Gastrocnemius medialis (tissue), 4 donors: ENCODE measurements at regions not wholly inside any gene's neighbourhood (a gene's known extent, or its start where the extent isn't known, plus 50 kb on each side); places are given as distances from the start of the nearest gene placed in this dataset.

Experiments
- ATAC-seq, 2 donors: fragments of 150-250 bp; one replicate each; pipeline ENCODE4 v1.9.1; 2016
- DNase-seq, 2 donors: peaks; one replicate each; pipeline ENCODE4 v3.0.0-alpha.2; 2019
- H3K27ac ChIP-seq, 4 donors: fragments of 200-600 bp; sonication (generic); 1 replicate in 1 of 4; 2 replicates in 3 of 4; pipeline ENCODE4 v1.5.1; 2016 to 2018; ENCODE audit warnings: mild to moderate bottlenecking in 2 of 4, moderate library complexity in 1 of 4
- H3K27me3 ChIP-seq, 3 donors: fragments of 200-600 bp; sonication (generic) in 2 of 3; 1 replicate in 1 of 3; 2 replicates in 2 of 3; pipeline versions ENCODE4 v1.5.1 to v1.6.0; 2016 to 2019; ENCODE audit warnings: mild to moderate bottlenecking in 1 of 3, moderate library complexity in 1 of 3
- H3K36me3 ChIP-seq, 2 donors: fragments of 200-600 bp; sonication (generic) in 1 of 2; one replicate each; pipeline ENCODE4 v1.5.1; 2017 to 2018
- H3K4me1 ChIP-seq, 2 donors: fragments of 200-600 bp; sonication (generic) in 1 of 2; one replicate each; pipeline ENCODE4 v1.5.1; 2016 to 2017; ENCODE audit warnings: mild to moderate bottlenecking in 2 of 2
- H3K4me3 ChIP-seq, 4 donors: fragments of 200-600 bp; sonication (generic) in 3 of 4; 1 replicate in 1 of 4; 2 replicates in 3 of 4; pipeline ENCODE4 v1.5.1; 2016 to 2019; ENCODE audit warnings: mild to moderate bottlenecking in 2 of 4
- H3K9me3 ChIP-seq, 3 donors: fragments of 200-600 bp; sonication (generic) in 2 of 3; 1 replicate in 1 of 3; 2 replicates in 2 of 3; pipeline ENCODE4 v1.5.1; 2016 to 2019
- CTCF ChIP-seq, 5 experiments: fragments of 450-650 bp in 3 of 5; fragments of 200-600 bp in 2 of 5; sonication (generic) in 2 of 5; IDR thresholded peaks in 4 of 5; conservative IDR thresholded peaks in 1 of 5; 1 replicate in 4 of 5; 2 replicates in 1 of 5; pipeline ENCODE4 v1.5.1; 2016 to 2019; ENCODE audit warnings: antibody characterized with exemption in 5 of 5, mild to moderate bottlenecking in 3 of 5, moderate library complexity in 3 of 5
- POLR2A ChIP-seq, 2 donors: fragments of 450-650 bp; IDR thresholded peaks; one replicate each; pipeline ENCODE4 v1.6.1; 2017; ENCODE audit warnings: antibody characterized with exemption in 2 of 2, mild to moderate bottlenecking in 2 of 2, moderate library complexity in 2 of 2
- in situ Hi-C, 4 donors: fragments of 200-750 bp; cut with MboI; loops; one replicate each; pipeline versions ENCODE4 v1.15.0 to v1.8.0; 2017; ENCODE audit warnings: low sequenced_read_pairs in 4 of 4
- intact Hi-C: fragments of 100-400 bp; cut with DNase I; formaldehyde crosslinking; loops from one replicate; pipeline ENCODE4 v1.15.1; 2023; ENCODE audit warnings: low total_unique reads

DNA sequence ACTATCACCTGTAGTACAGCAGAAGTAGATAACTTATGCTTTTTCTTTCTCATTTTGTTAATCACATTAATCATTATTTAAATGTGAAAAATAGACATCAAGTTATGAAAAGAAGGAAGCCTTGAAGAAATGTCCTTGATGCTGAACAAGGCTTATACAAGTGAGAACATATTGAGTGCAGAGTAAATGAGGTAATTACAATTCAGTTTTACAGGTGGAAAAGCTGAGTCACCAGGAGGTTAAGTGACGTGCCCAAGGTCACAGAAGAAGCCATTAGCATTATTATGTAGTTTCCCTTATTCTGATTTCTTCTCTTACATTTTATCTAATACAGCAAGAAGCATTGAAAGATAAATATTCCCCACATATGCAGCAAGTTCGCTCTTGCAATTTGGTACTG, 998.5 kb upstream of the CDH6 start:
- ATAC-seq (no peak), DNase-seq (no peak)
- H3K27ac ChIP-seq: no peak overlapping the region
- H3K4me1 ChIP-seq: no peaks in the 10 kb centered on the region
- TF ChIP-seq CTCF (IDR thresholded peaks at IDR 0.05 in 4 of 5, conservative IDR thresholded peaks at IDR 0.05 in 1 of 5): no peak
- no peak for TF ChIP-seq POLR2A (IDR thresholded peaks at IDR 0.05)
- intact Hi-C loops (no loop called here), in situ Hi-C loops (no loop called here)
- H3K36me3 ChIP-seq: no peaks in the 10 kb centered on the region
- H3K27me3 ChIP-seq: no peaks in the 10 kb centered on the region
- no peaks in the 10 kb centered on the region for H3K9me3 ChIP-seq
- no peak overlapping the region for H3K4me3 ChIP-seq

DNA sequence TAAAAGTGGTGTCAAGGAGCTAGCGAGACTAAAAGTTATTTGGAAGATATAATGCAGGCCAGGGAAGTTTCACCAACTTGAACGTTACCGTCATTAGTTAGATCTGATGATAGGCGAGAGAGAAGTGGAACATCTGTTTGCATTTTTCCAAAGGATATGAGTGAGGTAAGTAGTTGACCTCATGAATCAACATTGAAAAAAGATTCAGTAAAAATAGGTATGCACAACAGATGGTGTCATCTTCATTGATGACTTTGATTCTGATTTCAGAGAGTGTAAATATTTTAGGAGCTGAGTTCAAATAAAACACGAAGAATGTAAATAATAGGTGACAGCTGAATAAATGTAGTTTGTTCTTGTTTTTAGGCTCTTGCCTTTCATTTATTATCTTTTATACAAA, 998.9 kb upstream of the CDH6 start:
- Histone ChIP-seq H3K4me1 (no peaks in the 10 kb centered on the region), H3K27ac (no peak overlapping the region), H3K27me3 (no peaks in the 10 kb centered on the region), H3K4me3 (no peak overlapping the region), H3K36me3 (no peaks in the 10 kb centered on the region), H3K9me3 (no peaks in the 10 kb centered on the region)
- intact Hi-C loops: no loop called here
- in situ Hi-C loops: no loop called here
- no peak for TF ChIP-seq CTCF (IDR thresholded peaks at IDR 0.05 in 4 of 5, conservative IDR thresholded peaks at IDR 0.05 in 1 of 5)
- TF ChIP-seq POLR2A (IDR thresholded peaks at IDR 0.05): no peak
- no peak for ATAC-seq
- DNase-seq: no peak

- intact Hi-C loops (no loop called here), in situ Hi-C loops (no loop called here)
- Histone ChIP-seq H3K27me3 (no peaks in the 10 kb centered on the region), H3K4me1 (no peaks in the 10 kb centered on the region), H3K36me3 (no peaks in the 10 kb centered on the region), H3K27ac (no peak overlapping the region), H3K9me3 (no peaks in the 10 kb centered on the region), H3K4me3 (no peak overlapping the region)
- no peak for DNase-seq
- ATAC-seq: no peak
- TF ChIP-seq POLR2A (IDR thresholded peaks at IDR 0.05) (no peak), CTCF (IDR thresholded peaks at IDR 0.05 in 4 of 5, conservative IDR thresholded peaks at IDR 0.05 in 1 of 5) (no peak)
Measured at GRCh38 chr5:30183795-30184194, 1009.7 kb upstream of the CDH6 start.

DNA sequence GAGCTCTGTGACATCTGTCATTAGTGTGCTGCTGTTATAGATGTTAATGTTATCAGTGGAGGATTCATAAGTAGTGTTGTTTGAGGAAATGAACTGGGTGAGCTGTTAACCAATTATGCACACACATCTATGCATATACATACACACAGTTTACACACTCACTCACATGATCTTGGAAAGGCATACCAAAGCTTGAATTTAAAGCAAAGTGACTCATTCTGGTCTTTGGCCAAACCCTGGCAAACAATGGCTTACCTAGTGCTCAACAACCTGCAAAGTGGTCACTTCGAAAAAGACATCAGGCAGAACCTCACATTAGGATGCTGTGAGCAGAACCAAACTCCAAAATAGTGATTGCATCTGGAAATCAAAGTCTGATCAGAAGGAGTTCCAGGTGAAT, 1037.3 kb upstream of the CDH6 start:
- TF ChIP-seq POLR2A (IDR thresholded peaks at IDR 0.05) (no peak), CTCF (IDR thresholded peaks at IDR 0.05 in 4 of 5, conservative IDR thresholded peaks at IDR 0.05 in 1 of 5) (no peak)

DNA sequence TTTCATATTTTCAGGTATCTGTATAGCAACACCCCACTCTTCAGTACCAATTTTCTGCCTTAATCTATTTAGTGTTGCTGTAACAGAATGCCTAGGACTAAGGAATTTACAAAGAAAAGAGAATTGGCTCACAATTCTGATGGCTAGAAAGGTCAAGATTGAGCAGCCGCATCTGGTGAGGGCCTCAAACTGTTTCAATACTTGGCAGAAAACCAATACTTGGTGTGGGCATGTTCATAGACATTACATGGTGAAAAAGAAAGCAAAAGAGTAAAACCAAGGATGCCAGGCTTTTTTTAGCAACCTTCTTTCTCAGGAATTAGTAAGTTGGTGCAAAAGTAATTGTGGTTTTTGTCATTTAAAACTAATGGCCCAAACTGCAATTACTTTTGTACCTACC, 1041.1 kb upstream of the CDH6 start:
- H3K27ac ChIP-seq: no peak overlapping the region
- no peaks in the 10 kb centered on the region for H3K36me3 ChIP-seq
- no peak overlapping the region for H3K4me3 ChIP-seq
- no peak for TF ChIP-seq CTCF (IDR thresholded peaks at IDR 0.05 in 4 of 5, conservative IDR thresholded peaks at IDR 0.05 in 1 of 5)
- TF ChIP-seq POLR2A (IDR thresholded peaks at IDR 0.05): no peak
- ATAC-seq (no peak), DNase-seq (no peak)
- H3K4me1 ChIP-seq: no peaks in the 10 kb centered on the region
- intact Hi-C loops (no loop called here), in situ Hi-C loops (no loop called here)
- no peaks in the 10 kb centered on the region for H3K27me3 ChIP-seq
- no peaks in the 10 kb centered on the region for H3K9me3 ChIP-seq

More for the DNA sequence above, 1037.3 kb upstream of the CDH6 start:
- in situ Hi-C loops (no loop called here), intact Hi-C loops (no loop called here)
- no peaks in the 10 kb centered on the region for H3K4me1 ChIP-seq
- H3K4me3 ChIP-seq: no peak overlapping the region
- no peak overlapping the region for H3K27ac ChIP-seq
- ATAC-seq (no peak), DNase-seq (no peak)
- H3K36me3 ChIP-seq: no peaks in the 10 kb centered on the region
- H3K9me3 ChIP-seq: no peaks in the 10 kb centered on the region
- no peaks in the 10 kb centered on the region for H3K27me3 ChIP-seq
